H9 (cell line): ENCODE measurements at regions not wholly inside any gene's neighbourhood (a gene's known extent, or its start where the extent isn't known, plus 50 kb on each side); places are given as distances from the start of the nearest gene placed in this dataset.

Experiments
- DNase-seq: peaks from one replicate; pipeline ENCODE4 v3.0.0-alpha.2; 2017
- H2AFZ ChIP-seq: one replicate; pipeline ENCODE4 v1.6.1; 2013; ENCODE audit warnings: mild to moderate bottlenecking, low read length, control low read depth, moderate library complexity
- H2AK5ac ChIP-seq: 2 replicates; pipeline ENCODE4 v1.6.1; 2013; ENCODE audit warnings: low read length, control low read depth, mixed read lengths; ENCODE audit not compliant: insufficient read length
- H2BK120ac ChIP-seq: one replicate; pipeline ENCODE4 v1.6.1; 2013; ENCODE audit warnings: low read depth, mild to moderate bottlenecking, low read length, control low read depth, inconsistent platforms; ENCODE audit not compliant: poor library complexity, severe bottlenecking
- H2BK12ac ChIP-seq: 2 replicates; pipeline ENCODE4 v1.6.1; 2013; ENCODE audit warnings: low read length, control low read depth, mixed read lengths, low read depth; ENCODE audit not compliant: insufficient read length
- H2BK15ac ChIP-seq: 2 replicates; pipeline ENCODE4 v1.6.1; 2013; ENCODE audit warnings: low read depth, low read length, control low read depth
- H2BK20ac ChIP-seq: one replicate; pipeline ENCODE4 v1.6.1; 2013; ENCODE audit warnings: low read depth, mild to moderate bottlenecking, low read length, control low read depth, inconsistent platforms; ENCODE audit not compliant: poor library complexity, severe bottlenecking
- H2BK5ac ChIP-seq: 2 replicates; pipeline ENCODE4 v1.6.1; 2013; ENCODE audit warnings: low read length, control low read depth, mixed read lengths; ENCODE audit not compliant: insufficient read length
- H3K14ac ChIP-seq: 2 replicates; pipeline ENCODE4 v1.6.1; 2013; ENCODE audit warnings: low read length, control low read depth; ENCODE audit not compliant: insufficient read depth
- H3K18ac ChIP-seq: 2 replicates; pipeline ENCODE4 v1.6.1; 2013; ENCODE audit warnings: low read depth, mild to moderate bottlenecking, mixed read lengths, low read length, control low read depth; ENCODE audit not compliant: insufficient read length
- H3K23ac ChIP-seq: 2 replicates; pipeline ENCODE4 v1.6.1; 2013; ENCODE audit warnings: low read length, control low read depth, mixed read lengths, low read depth; ENCODE audit not compliant: insufficient read length
- H3K23me2 ChIP-seq: 2 replicates; pipeline ENCODE4 v1.6.1; 2013; ENCODE audit warnings: low read depth, mild to moderate bottlenecking, mixed read lengths, low read length, control low read depth; ENCODE audit not compliant: insufficient read length, poor library complexity, severe bottlenecking
- H3K27ac ChIP-seq: 2 replicates; pipeline ENCODE4 v1.5.1; 2013; ENCODE audit warnings: low read length, control low read depth, mixed read lengths, low read depth; ENCODE audit not compliant: insufficient read length
- H3K27me3 ChIP-seq: 2 replicates; pipeline ENCODE4 v1.6.1; 2013; ENCODE audit warnings: low read length, control low read depth, inconsistent platforms; ENCODE audit not compliant: insufficient read depth
- H3K4ac ChIP-seq: 2 replicates; pipeline ENCODE4 v1.6.1; 2013; ENCODE audit warnings: low read depth, mild to moderate bottlenecking, control low read depth, inconsistent platforms, low read length, moderate library complexity
- H3K4me1 ChIP-seq: 2 replicates; pipeline ENCODE4 v1.6.1; 2013; ENCODE audit warnings: low read length, control low read depth, inconsistent platforms; ENCODE audit not compliant: insufficient read depth
- H3K4me2 ChIP-seq: 2 replicates; pipeline ENCODE4 v1.6.1; 2013; ENCODE audit warnings: low read length, control low read depth, mixed read lengths; ENCODE audit not compliant: insufficient read length, insufficient read depth
- H3K56ac ChIP-seq: 2 replicates; pipeline ENCODE4 v1.6.1; 2013; ENCODE audit warnings: low read depth, mild to moderate bottlenecking, mixed read lengths, low read length, control low read depth; ENCODE audit not compliant: insufficient read length
- H3K79me1 ChIP-seq: 2 replicates; pipeline ENCODE4 v1.6.1; 2013; ENCODE audit warnings: low read depth, mild to moderate bottlenecking, moderate library complexity, low read length, control low read depth, inconsistent platforms; ENCODE audit not compliant: insufficient read depth, poor library complexity, severe bottlenecking
- H3K79me2 ChIP-seq: 2 replicates; pipeline ENCODE4 v1.6.1; 2013; ENCODE audit warnings: low read length, control low read depth, inconsistent platforms; ENCODE audit not compliant: insufficient read depth
- H3K9ac ChIP-seq: 2 replicates; pipeline ENCODE4 v1.6.1; 2013; ENCODE audit warnings: low read length, control low read depth, mixed read lengths; ENCODE audit not compliant: insufficient read length; ENCODE audit errors: extremely low read depth
- H3K9me3 ChIP-seq: one replicate; pipeline ENCODE4 v1.6.1; 2013; ENCODE audit warnings: low read depth, low read length, inconsistent platforms; ENCODE audit not compliant: control insufficient read depth
- H3T11ph ChIP-seq: one replicate; pipeline ENCODE4 v1.6.1; 2013; ENCODE audit warnings: mild to moderate bottlenecking, low read length, control low read depth, inconsistent platforms
- H4K20me1 ChIP-seq: one replicate; pipeline ENCODE4 v1.6.1; 2013; ENCODE audit not compliant: control insufficient read depth, insufficient read length, insufficient read depth
- H4K5ac ChIP-seq: 2 replicates; pipeline ENCODE4 v1.6.1; 2013; ENCODE audit warnings: low read depth, mild to moderate bottlenecking, mixed read lengths, low read length, control low read depth; ENCODE audit not compliant: insufficient read length
- H4K8ac ChIP-seq: replicated peaks from 2 replicates; pipeline ENCODE4 v1.6.1; 2013; ENCODE audit warnings: low read length, control low read depth, mixed read lengths, low read depth; ENCODE audit not compliant: insufficient read length
- H4K91ac ChIP-seq: 2 replicates; pipeline ENCODE4 v1.6.1; 2013; ENCODE audit warnings: low read depth, mild to moderate bottlenecking, moderate library complexity, mixed read lengths, low read length, control low read depth; ENCODE audit not compliant: insufficient read length
- H3K27ac Mint-ChIP-seq, 3 experiments: 2 replicates in 2 of 3; 3 replicates in 1 of 3; pipeline ENCODE4 v1.8.0; 2020 to 2021; ENCODE audit warnings: mixed read lengths in 3 of 3, mild to moderate bottlenecking in 1 of 3, moderate library complexity in 1 of 3
- H3K27me3 Mint-ChIP-seq: 2 replicates; pipeline ENCODE4 v1.8.0; 2021; ENCODE audit warnings: low read depth, mild to moderate bottlenecking, moderate library complexity, mixed read lengths
- H3K36me3 Mint-ChIP-seq, 3 experiments: 2 replicates in 2 of 3; 3 replicates in 1 of 3; pipeline ENCODE4 v1.8.0; 2020 to 2021; ENCODE audit warnings: low read depth in 3 of 3, mixed read lengths in 3 of 3; ENCODE audit not compliant: insufficient read depth in 1 of 3
- H3K4me1 Mint-ChIP-seq, 2 experiments: 2 replicates each; pipeline ENCODE4 v1.8.0; 2020; ENCODE audit warnings: mixed read lengths in 2 of 2
- H3K4me3 Mint-ChIP-seq, 2 experiments: 2 replicates in 1 of 2; 3 replicates in 1 of 2; pipeline ENCODE4 v1.8.0; 2020 to 2021; ENCODE audit warnings: mild to moderate bottlenecking in 2 of 2, mixed read lengths in 2 of 2, moderate library complexity in 1 of 2
- H3K9me3 Mint-ChIP-seq, 2 experiments: 2 replicates in 1 of 2; 3 replicates in 1 of 2; pipeline ENCODE4 v1.8.0; 2020; ENCODE audit warnings: mild to moderate bottlenecking in 2 of 2, mixed read lengths in 2 of 2, moderate library complexity in 1 of 2
- CTCF ChIP-seq: fragments of 200-600 bp; sonication (generic); conservative IDR thresholded peaks from 3 replicates; pipeline ENCODE4 v1.8.0; 2021; ENCODE audit warnings: antibody characterized with exemption, mild to moderate bottlenecking

- Histone ChIP-seq H3K79me1 (no peaks in the 10 kb centered on the region), H3K14ac (no peak overlapping the region), H3K9me3 (no peaks in the 10 kb centered on the region), H3K79me2 (no peaks in the 10 kb centered on the region), H2AFZ (no peak overlapping the region), H3T11ph (no peak overlapping the region), H3K4ac (no peak overlapping the region), H2AK5ac (no peak overlapping the region), H2BK120ac (no peak overlapping the region), H3K4me1 (no peaks in the 10 kb centered on the region), H3K23ac (no peak overlapping the region), H2BK20ac (no peak overlapping the region), H2BK5ac (no peak overlapping the region), H4K8ac (no peak overlapping the region), H3K56ac (no peak overlapping the region), H4K20me1 (no peaks in the 10 kb centered on the region), H3K9ac (no peak overlapping the region), H3K27me3 (no peaks in the 10 kb centered on the region), H3K4me2 (no peak overlapping the region), H2BK12ac (no peak overlapping the region), H4K91ac (no peak overlapping the region), H2BK15ac (no peak overlapping the region), H4K5ac (no peak overlapping the region), H3K23me2 (no peaks in the 10 kb centered on the region), H3K18ac (no peak overlapping the region), H3K27ac (no peak overlapping the region)
- no peak for DNase-seq
- H3K4me1 Mint-ChIP-seq = peaks cover 15 to 19% of the 10 kb centered on the region in 2 experiments
- no peak for TF ChIP-seq CTCF
- H3K9me3 Mint-ChIP-seq = no peaks in the 10 kb centered on the region
- no peak overlapping the region for H3K27ac Mint-ChIP-seq
- no peak overlapping the region for H3K4me3 Mint-ChIP-seq
- H3K27me3 Mint-ChIP-seq = no peaks in the 10 kb centered on the region
- no peaks in the 10 kb centered on the region for H3K36me3 Mint-ChIP-seq
Measured at GRCh38 chr10:90344226-90344625, 513.6 kb downstream of the HTR7 start.
